ENCODE measurements at regions not wholly inside any gene's neighbourhood (a gene's known extent, or its start where the extent isn't known, plus 50 kb on each side); places are given as distances from the start of the nearest gene placed in this dataset.

DNA sequence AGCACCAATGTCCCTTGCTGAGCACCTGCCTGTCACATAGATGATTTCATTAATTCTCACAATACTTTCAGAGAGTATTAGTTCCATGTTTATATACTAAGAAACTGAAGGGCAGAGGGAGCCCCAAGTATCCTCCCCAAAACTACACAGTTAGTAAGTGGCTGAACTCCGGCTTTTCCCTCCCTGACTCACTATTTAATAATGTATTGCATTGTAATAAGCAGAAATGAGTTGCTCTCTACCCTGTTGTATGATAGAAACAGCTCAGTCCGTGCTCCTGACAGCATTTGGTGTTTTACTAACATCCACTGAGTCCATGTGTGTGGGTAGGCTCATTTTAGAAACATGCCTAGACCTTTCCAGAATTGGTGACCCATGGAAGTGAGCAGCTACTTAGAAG is 76.8 kb downstream of the OLIG3 start (continued):
- TF ChIP-seq, protein P1, sequence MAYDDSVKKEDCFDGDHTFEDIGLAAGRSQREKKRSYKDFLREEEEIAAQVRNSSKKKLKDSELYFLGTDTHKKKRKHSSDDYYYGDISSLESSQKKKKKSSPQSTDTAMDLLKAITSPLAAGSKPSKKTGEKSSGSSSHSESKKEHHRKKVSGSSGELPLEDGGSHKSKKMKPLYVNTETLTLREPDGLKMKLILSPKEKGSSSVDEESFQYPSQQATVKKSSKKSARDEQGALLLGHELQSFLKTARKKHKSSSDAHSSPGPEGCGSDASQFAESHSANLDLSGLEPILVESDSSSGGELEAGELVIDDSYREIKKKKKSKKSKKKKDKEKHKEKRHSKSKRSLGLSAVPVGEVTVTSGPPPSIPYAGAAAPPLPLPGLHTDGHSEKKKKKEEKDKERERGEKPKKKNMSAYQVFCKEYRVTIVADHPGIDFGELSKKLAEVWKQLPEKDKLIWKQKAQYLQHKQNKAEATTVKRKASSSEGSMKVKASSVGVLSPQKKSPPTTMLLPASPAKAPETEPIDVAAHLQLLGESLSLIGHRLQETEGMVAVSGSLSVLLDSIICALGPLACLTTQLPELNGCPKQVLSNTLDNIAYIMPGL (CRISPR knock-in tag; IDR thresholded peaks at IDR 0.05; ENCODE audit: borderline replicate concordance) = no peak
- TF ChIP-seq BHLHE40 (IDR thresholded peaks at IDR 0.05; ENCODE audit: low read depth, low read length) (no peak), FOSB (CRISPR knock-in tag; IDR thresholded peaks at IDR 0.05) (no peak)

DNA sequence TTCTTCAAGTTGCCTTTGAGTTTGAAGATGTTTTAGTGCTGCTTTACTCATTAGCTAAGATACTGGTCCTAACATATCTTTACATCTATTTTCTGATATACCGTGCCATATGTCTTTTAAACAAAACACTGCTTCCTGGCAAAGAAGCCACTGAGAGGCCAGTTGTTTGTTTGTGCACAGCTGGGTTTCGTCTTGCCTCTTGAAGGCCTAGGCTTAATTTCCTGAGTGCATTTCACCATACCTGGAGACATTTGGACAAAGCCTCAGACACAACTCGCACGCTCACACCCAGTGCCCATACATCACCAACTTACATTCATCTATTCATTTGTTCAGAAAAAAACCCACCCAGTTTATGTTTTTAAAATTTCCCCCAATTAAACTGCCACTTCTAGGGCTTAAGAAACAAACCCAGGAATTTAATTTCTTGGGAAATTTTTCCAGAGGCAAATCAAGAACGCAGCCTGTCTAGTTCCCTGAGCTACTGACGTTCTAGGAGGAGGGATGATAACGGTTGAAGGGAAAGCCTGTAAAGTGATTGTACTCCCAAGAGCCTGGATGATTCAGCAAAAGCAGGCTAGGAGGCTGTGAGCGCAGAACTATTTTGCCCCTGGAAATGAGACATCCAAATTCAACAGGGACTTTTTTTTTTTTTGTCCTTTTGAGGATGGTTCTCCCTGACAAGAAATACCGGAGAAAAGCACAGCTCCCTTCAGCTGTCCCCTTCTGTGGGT is 77.7 kb downstream of the OLIG3 start:
- ChIA-PET CTCF (interaction anchor here (0.9 kb wide), 1 partner anchor 13 kb away, joined by 3 read pairs; no protein-coding TSS in a partner anchor), POLR2A (no interaction called here)
- DNase-seq (ENCODE audit: low read depth in 1 of 2, low spot score in 1 of 2) (no peak), ATAC-seq (no peak), FAIRE-seq (no peak)
- Histone ChIP-seq H3K4me1 (no peaks in the 10 kb centered on the region), H3K27ac (no peak overlapping the region), H3K9me3 (no peaks in the 10 kb centered on the region), H3K4me2 (no peak overlapping the region), H3K4me3 (no peak overlapping the region)
- WGBS (ENCODE audit: missing lambda C conversion rate) = 80% methylated on average over 9 of the region's 9 CpGs
- no peak for TF ChIP-seq POLR2A (IDR thresholded peaks at IDR 0.05; ENCODE audit: low read length)

GRCh38 chr6:137415834-137416190 is 78.4 kb downstream of the OLIG3 start:
- Histone ChIP-seq H3K4me3 (no peak overlapping the region), H3K9me3 (no peaks in the 10 kb centered on the region), H3K27ac (no peak overlapping the region), H3K4me1 (no peaks in the 10 kb centered on the region), H3K4me2 (no peak overlapping the region)
- ChIA-PET POLR2A (no interaction called here), CTCF (no interaction called here)
- FAIRE-seq (no peak), DNase-seq (ENCODE audit: low read depth in 1 of 2, low spot score in 1 of 2) (no peak), ATAC-seq (no peak)
- WGBS (ENCODE audit: missing lambda C conversion rate) = 54% methylated on average over 5 of the region's 5 CpGs
- no peak for TF ChIP-seq ZFP36 (IDR thresholded peaks at IDR 0.05; ENCODE audit: borderline replicate concordance, partially characterized antibody)
- TF ChIP-seq, protein P2, sequence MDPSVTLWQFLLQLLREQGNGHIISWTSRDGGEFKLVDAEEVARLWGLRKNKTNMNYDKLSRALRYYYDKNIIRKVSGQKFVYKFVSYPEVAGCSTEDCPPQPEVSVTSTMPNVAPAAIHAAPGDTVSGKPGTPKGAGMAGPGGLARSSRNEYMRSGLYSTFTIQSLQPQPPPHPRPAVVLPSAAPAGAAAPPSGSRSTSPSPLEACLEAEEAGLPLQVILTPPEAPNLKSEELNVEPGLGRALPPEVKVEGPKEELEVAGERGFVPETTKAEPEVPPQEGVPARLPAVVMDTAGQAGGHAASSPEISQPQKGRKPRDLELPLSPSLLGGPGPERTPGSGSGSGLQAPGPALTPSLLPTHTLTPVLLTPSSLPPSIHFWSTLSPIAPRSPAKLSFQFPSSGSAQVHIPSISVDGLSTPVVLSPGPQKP (IDR thresholded peaks at IDR 0.05; ENCODE audit: low read depth, low read length) = no peak
- TF ChIP-seq REST (IDR thresholded peaks at IDR 0.05) = no peak
- no peak for TF ChIP-seq HOXA7 (CRISPR knock-in tag; IDR thresholded peaks at IDR 0.05)
- TF ChIP-seq ESRRA (IDR thresholded peaks at IDR 0.05; ENCODE audit: borderline replicate concordance, low read length) = no peak
- TF ChIP-seq ZNF302 (CRISPR knock-in tag; IDR thresholded peaks at IDR 0.05) = no peak
- no peak for TF ChIP-seq RCOR1 (IDR thresholded peaks at IDR 0.05; ENCODE audit: low read depth, low read length)
- no peak for TF ChIP-seq RARB (CRISPR knock-in tag; IDR thresholded peaks at IDR 0.05)
- no peak for TF ChIP-seq KDM5A (IDR thresholded peaks at IDR 0.05)
- TF ChIP-seq MYC (IDR thresholded peaks at IDR 0.05; ENCODE audit: borderline replicate concordance, low read length) = no peak
- no peak for TF ChIP-seq KDM1A (IDR thresholded peaks at IDR 0.05; ENCODE audit: low read depth)
- TF ChIP-seq HOXB5 (CRISPR knock-in tag; IDR thresholded peaks at IDR 0.05) = no peak
